Stomach (tissue), 4 donors: ENCODE measurements at regions not wholly inside any gene's neighbourhood (a gene's known extent, or its start where the extent isn't known, plus 50 kb on each side); places are given as distances from the start of the nearest gene placed in this dataset.

Source experiments
- CTCF ChIP-seq, 7 experiments: fragments of 450-650 bp in 4 of 7; fragments of 200-600 bp in 3 of 7; sonication (generic) in 3 of 7; IDR thresholded peaks; one replicate each; pipeline ENCODE4 v1.5.1; 2016 to 2019; ENCODE audit warnings: antibody characterized with exemption in 7 of 7, control low read depth in 2 of 7, mild to moderate bottlenecking in 1 of 7
- POLR2A ChIP-seq, 4 donors: fragments of 450-650 bp; IDR thresholded peaks; one replicate each; pipeline ENCODE4 v1.6.1; 2016; ENCODE audit warnings: antibody characterized with exemption in 4 of 4, control low read depth in 2 of 4, mild to moderate bottlenecking in 1 of 4, moderate library complexity in 1 of 4
- POLR2AphosphoS5 ChIP-seq, 3 donors: sonication (generic); formaldehyde crosslinking; IDR thresholded peaks; one replicate each; pipeline ENCODE4 v1.6.1; 2016; ENCODE audit warnings: antibody characterized with exemption in 3 of 3

- TF ChIP-seq POLR2A (IDR thresholded peaks at IDR 0.05), result no peak
- TF ChIP-seq CTCF (IDR thresholded peaks at IDR 0.05), result no peak
- no peak for TF ChIP-seq POLR2AphosphoS5 (IDR thresholded peaks at IDR 0.05)
Observed at GRCh38 chr5:159855476-159856191, 60.6 kb upstream of the ADRA1B start.
